Neural cell (in vitro differentiated cells): ENCODE measurements at regions not wholly inside any gene's neighbourhood (a gene's known extent, or its start where the extent isn't known, plus 50 kb on each side); places are given as distances from the start of the nearest gene placed in this dataset.

Source experiments
- H2AFZ ChIP-seq: fragments of 200-600, 300-800 bp; sonication (generic), shearing (Covaris generic); 2 replicates; pipeline ENCODE4 v1.6.0; 2014; ENCODE audit warnings: low read depth, mild to moderate bottlenecking, antibody characterized with exemption, low read length, moderate library complexity
- H3F3A ChIP-seq: fragments of 200-600 bp; shearing (Covaris generic); 2 replicates; pipeline ENCODE4 v1.6.1; 2016; ENCODE audit warnings: mild to moderate bottlenecking, moderate library complexity, mixed read lengths, antibody characterized with exemption, low read length; ENCODE audit not compliant: insufficient read depth, poor library complexity, severe bottlenecking
- H3K27ac ChIP-seq: fragments of 200-600, 300-800 bp; sonication (generic), shearing (Covaris generic); 2 replicates; pipeline ENCODE4 v1.5.1; 2014; ENCODE audit warnings: mild to moderate bottlenecking, low read length, moderate library complexity
- H3K27me3 ChIP-seq: fragments of 300-800, 200-600 bp; sonication (generic), shearing (Covaris generic); 2 replicates; pipeline ENCODE4 v1.6.0; 2014; ENCODE audit warnings: mild to moderate bottlenecking, low read depth, low read length, moderate library complexity; ENCODE audit not compliant: insufficient read depth
- H3K36me3 ChIP-seq: fragments of 300-800, 200-600 bp; sonication (generic), shearing (Covaris generic); 2 replicates; pipeline ENCODE4 v1.5.1; 2014; ENCODE audit warnings: mild to moderate bottlenecking, antibody characterized with exemption, low read length, moderate library complexity; ENCODE audit not compliant: insufficient read depth
- H3K4me2 ChIP-seq: fragments of 300-800, 200-600 bp; sonication (generic), shearing (Covaris generic); 2 replicates; pipeline ENCODE4 v1.6.0; 2014; ENCODE audit warnings: mild to moderate bottlenecking, low read length
- H3K4me3 ChIP-seq: fragments of 300-800, 200-600 bp; sonication (generic), shearing (Covaris generic); 2 replicates; pipeline ENCODE4 v1.5.1; 2014; ENCODE audit warnings: mild to moderate bottlenecking, low read length, moderate library complexity
- H3K79me2 ChIP-seq: fragments of 200-600 bp; shearing (Covaris generic); replicated peaks from 2 replicates; pipeline ENCODE4 v1.6.0; 2014; ENCODE audit warnings: mild to moderate bottlenecking, low read length, moderate library complexity; ENCODE audit not compliant: insufficient read depth
- H3K9ac ChIP-seq: fragments of 300-800, 200-600 bp; sonication (generic), shearing (Covaris generic); 2 replicates; pipeline ENCODE4 v1.6.1; 2016; ENCODE audit warnings: mild to moderate bottlenecking, low read length, mixed read lengths
- H3K9me2 ChIP-seq: fragments of 200-600 bp; shearing (Covaris generic); 2 replicates; pipeline ENCODE4 v1.6.1; 2016; ENCODE audit warnings: mild to moderate bottlenecking, low read length, mixed read lengths; ENCODE audit not compliant: insufficient read depth
- H3K9me3 ChIP-seq: fragments of 200-600, 300-800 bp; sonication (generic), shearing (Covaris generic); 2 replicates; pipeline ENCODE4 v1.6.1; 2016; ENCODE audit warnings: mild to moderate bottlenecking, mixed run types, low read length, moderate library complexity, mixed read lengths
- H4K20me1 ChIP-seq: fragments of 200-600 bp; shearing (Covaris generic); 2 replicates; pipeline ENCODE4 v1.6.1; 2016; ENCODE audit warnings: mild to moderate bottlenecking, mixed run types; ENCODE audit not compliant: insufficient read depth
- CTCF ChIP-seq: fragments of 450-650 bp; IDR thresholded peaks from 2 replicates; pipeline ENCODE4 v1.5.1; 2014; ENCODE audit warnings: antibody characterized with exemption, mild to moderate bottlenecking, moderate library complexity; ENCODE audit not compliant: poor library complexity, severe bottlenecking
- EP300 ChIP-seq: fragments of 450-650 bp; conservative IDR thresholded peaks from 2 replicates; pipeline ENCODE4 v1.6.1; 2014; ENCODE audit warnings: antibody characterized with exemption, mild to moderate bottlenecking, moderate library complexity; ENCODE audit not compliant: poor library complexity, severe bottlenecking
- EZH2 ChIP-seq: fragments of 200-600, 300-800 bp; shearing (Covaris generic), sonication (generic); IDR thresholded peaks from 2 replicates; pipeline ENCODE4 v1.6.1; 2014; ENCODE audit warnings: antibody characterized with exemption, low read length, borderline replicate concordance, mild to moderate bottlenecking; ENCODE audit not compliant: insufficient read depth, poor library complexity, severe bottlenecking
- MXI1 ChIP-seq: fragments of 450-650 bp; conservative IDR thresholded peaks from 2 replicates; pipeline ENCODE4 v1.6.1; 2014; ENCODE audit warnings: antibody characterized with exemption, mild to moderate bottlenecking; ENCODE audit not compliant: poor library complexity, severe bottlenecking
- POLR2AphosphoS5 ChIP-seq: IDR thresholded peaks from 2 replicates; pipeline ENCODE4 v1.6.1; 2012
- RAD21 ChIP-seq: fragments of 450-650 bp; conservative IDR thresholded peaks from 2 replicates; pipeline ENCODE4 v1.6.1; 2014; ENCODE audit warnings: antibody characterized with exemption, mild to moderate bottlenecking, moderate library complexity
- REST ChIP-seq: IDR thresholded peaks from 2 replicates; pipeline ENCODE4 v1.6.1; 2012; ENCODE audit warnings: borderline replicate concordance
- SMC3 ChIP-seq: fragments of 450-650 bp; conservative IDR thresholded peaks from 2 replicates; pipeline ENCODE4 v1.6.1; 2014; ENCODE audit warnings: antibody characterized with exemption, mild to moderate bottlenecking, moderate library complexity; ENCODE audit not compliant: poor library complexity
- TAF1 ChIP-seq: IDR thresholded peaks from 2 replicates; pipeline ENCODE4 v1.6.1; 2012; ENCODE audit warnings: low read depth

- TF ChIP-seq EP300 = no peak
- TF ChIP-seq EZH2 = no peak
- TF ChIP-seq SMC3 = no peak
- TF ChIP-seq POLR2AphosphoS5 = no peak
- TF ChIP-seq RAD21 = no peak
- TF ChIP-seq TAF1 = no peak
- TF ChIP-seq MXI1 = no peak
- no peak for TF ChIP-seq REST
- no peak for TF ChIP-seq CTCF
- no peak overlapping the region for H3K27ac ChIP-seq
- no peaks in the 10 kb centered on the region for H3K9me2 ChIP-seq
- no peaks in the 10 kb centered on the region for H3F3A ChIP-seq
- no peaks in the 10 kb centered on the region for H3K27me3 ChIP-seq
- H4K20me1 ChIP-seq = no peaks in the 10 kb centered on the region
- no peaks in the 10 kb centered on the region for H3K36me3 ChIP-seq
- no peak overlapping the region for H2AFZ ChIP-seq
- no peak overlapping the region for H3K4me3 ChIP-seq
- no peaks in the 10 kb centered on the region for H3K79me2 ChIP-seq
- H3K9me3 ChIP-seq = no peaks in the 10 kb centered on the region
- no peak overlapping the region for H3K9ac ChIP-seq
- H3K4me2 ChIP-seq = no peak overlapping the region
Measured at GRCh38 chr6:6780231-6780630, 191.7 kb downstream of the LY86 start.

GRCh38 chr6:6781172-6781872, 192.8 kb downstream of the LY86 start:
- no peaks in the 10 kb centered on the region for H3K79me2 ChIP-seq
- no peak for TF ChIP-seq EP300
- TF ChIP-seq POLR2AphosphoS5 = no peak
- no peak for TF ChIP-seq MXI1
- TF ChIP-seq SMC3 = no peak
- no peak for TF ChIP-seq TAF1
- no peak for TF ChIP-seq EZH2
- TF ChIP-seq RAD21 = no peak
- TF ChIP-seq CTCF = no peak
- TF ChIP-seq REST = no peak

More at GRCh38 chr6:6781172-6781872, 192.8 kb downstream of the LY86 start:
- no peaks in the 10 kb centered on the region for H3F3A ChIP-seq
- H4K20me1 ChIP-seq = no peaks in the 10 kb centered on the region
- H3K27ac ChIP-seq = no peak overlapping the region
- no peak overlapping the region for H2AFZ ChIP-seq
- H3K9me3 ChIP-seq = no peaks in the 10 kb centered on the region
- no peaks in the 10 kb centered on the region for H3K9me2 ChIP-seq
- no peaks in the 10 kb centered on the region for H3K36me3 ChIP-seq
- no peaks in the 10 kb centered on the region for H3K27me3 ChIP-seq
- H3K4me2 ChIP-seq = no peak overlapping the region
- H3K9ac ChIP-seq = no peak overlapping the region
- H3K4me3 ChIP-seq = no peak overlapping the region
